ENCODE measurements at regions not wholly inside any gene's neighbourhood (a gene's known extent, or its start where the extent isn't known, plus 50 kb on each side); places are given as distances from the start of the nearest gene placed in this dataset.

DNA sequence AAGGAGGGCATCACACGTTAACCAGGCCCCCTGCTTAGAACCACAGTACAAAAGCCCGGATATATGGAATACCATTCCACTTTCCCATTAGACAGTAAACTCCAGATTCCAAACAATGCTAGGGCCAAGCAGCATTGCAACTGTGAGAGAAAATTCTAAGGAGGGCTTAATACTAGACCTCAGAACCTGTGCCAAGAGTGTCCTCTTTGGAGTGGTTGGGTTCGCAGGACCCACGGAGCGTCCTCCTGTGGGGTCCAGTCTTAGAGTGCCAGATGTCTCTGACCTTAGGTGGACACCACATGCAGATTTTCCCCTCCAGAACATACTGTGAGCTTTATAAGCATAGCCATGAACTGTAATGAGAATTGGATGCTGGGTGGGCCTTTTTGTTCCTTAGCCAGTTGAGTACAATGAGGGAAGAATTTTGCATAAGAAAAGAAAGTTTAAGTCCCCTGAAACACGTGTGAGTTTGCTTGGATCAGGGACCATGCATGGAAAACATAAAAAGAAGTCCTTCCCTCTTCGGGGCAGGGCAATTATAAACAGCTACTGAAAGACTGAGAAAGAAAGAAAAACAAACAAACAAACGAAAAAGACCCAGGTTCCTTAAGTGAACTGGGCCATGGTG, 325.7 kb downstream of the NEK10 start:
- Histone ChIP-seq H4K20me1 (ENCODE audit: insufficient read depth, low read length) (no peaks in the 10 kb centered on the region), H3K4me3 (replicated peaks in 1 of 3; ENCODE audit: insufficient read depth in 1 of 3, low read depth in 2 of 3, low read length in 3 of 3) (no peak overlapping the region), H3K4me2 (ENCODE audit: low read depth, low read length) (0 out of 2 replicates have a peak overlapping the region, but pooled peaks have one; percentile 3), H3K9me3 (ENCODE audit: low read length) (no peaks in the 10 kb centered on the region), H3K9ac (ENCODE audit: insufficient read depth, low read depth, low read length) (no peak overlapping the region), H3K79me2 (ENCODE audit: insufficient read depth, low read length) (no peaks in the 10 kb centered on the region), H3K36me3 (replicated peaks in 1 of 2; ENCODE audit: control insufficient read depth in 1 of 2, insufficient read depth in 2 of 2, low read length in 2 of 2) (no peaks in the 10 kb centered on the region), H3K27ac (ENCODE audit: extremely low read length, insufficient read depth, low read length) (no peak overlapping the region), H2AFZ (ENCODE audit: low read length) (no peak overlapping the region), H3K4me1 (ENCODE audit: insufficient read depth, low read length) (no peaks in the 10 kb centered on the region), H3K27me3 (ENCODE audit: control insufficient read depth in 1 of 2, insufficient read depth in 2 of 2, low read length in 2 of 2) (no peaks in the 10 kb centered on the region)
- DNase-seq (ENCODE audit: low spot score) (no peak), FAIRE-seq (no peak), ATAC-seq (no peak)
- in situ Hi-C loops (cut with HindIII; ENCODE audit: extremely low pct_ligation_motif_present, low pct_unique_long_range_greater_than_20kb) (no loop called here), intact Hi-C loops (cut with micrococcal nuclease; ENCODE audit: unreplicated experiment) (no loop called here)
- TF ChIP-seq, protein P1, sequence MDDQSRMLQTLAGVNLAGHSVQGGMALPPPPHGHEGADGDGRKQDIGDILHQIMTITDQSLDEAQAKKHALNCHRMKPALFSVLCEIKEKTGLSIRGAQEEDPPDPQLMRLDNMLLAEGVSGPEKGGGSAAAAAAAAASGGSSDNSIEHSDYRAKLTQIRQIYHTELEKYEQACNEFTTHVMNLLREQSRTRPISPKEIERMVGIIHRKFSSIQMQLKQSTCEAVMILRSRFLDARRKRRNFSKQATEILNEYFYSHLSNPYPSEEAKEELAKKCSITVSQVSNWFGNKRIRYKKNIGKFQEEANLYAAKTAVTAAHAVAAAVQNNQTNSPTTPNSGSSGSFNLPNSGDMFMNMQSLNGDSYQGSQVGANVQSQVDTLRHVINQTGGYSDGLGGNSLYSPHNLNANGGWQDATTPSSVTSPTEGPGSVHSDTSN (CRISPR knock-in tag; IDR thresholded peaks at IDR 0.05; ENCODE audit: borderline replicate concordance) = no peak
- TF ChIP-seq SMYD3 (CRISPR knock-in tag; IDR thresholded peaks at IDR 0.05) (no peak), FOXA1 (IDR thresholded peaks at IDR 0.05) (no peak), FOXA1 (CRISPR knock-in tag; IDR thresholded peaks at IDR 0.05) (no peak), ZNF674 (CRISPR knock-in tag; IDR thresholded peaks at IDR 0.05; ENCODE audit: low read depth) (no peak), SKI (IDR thresholded peaks at IDR 0.05; ENCODE audit: partially characterized antibody) (no peak), TARDBP (CRISPR knock-in tag; IDR thresholded peaks at IDR 0.05) (no peak)
- TF ChIP-seq, protein P2, sequence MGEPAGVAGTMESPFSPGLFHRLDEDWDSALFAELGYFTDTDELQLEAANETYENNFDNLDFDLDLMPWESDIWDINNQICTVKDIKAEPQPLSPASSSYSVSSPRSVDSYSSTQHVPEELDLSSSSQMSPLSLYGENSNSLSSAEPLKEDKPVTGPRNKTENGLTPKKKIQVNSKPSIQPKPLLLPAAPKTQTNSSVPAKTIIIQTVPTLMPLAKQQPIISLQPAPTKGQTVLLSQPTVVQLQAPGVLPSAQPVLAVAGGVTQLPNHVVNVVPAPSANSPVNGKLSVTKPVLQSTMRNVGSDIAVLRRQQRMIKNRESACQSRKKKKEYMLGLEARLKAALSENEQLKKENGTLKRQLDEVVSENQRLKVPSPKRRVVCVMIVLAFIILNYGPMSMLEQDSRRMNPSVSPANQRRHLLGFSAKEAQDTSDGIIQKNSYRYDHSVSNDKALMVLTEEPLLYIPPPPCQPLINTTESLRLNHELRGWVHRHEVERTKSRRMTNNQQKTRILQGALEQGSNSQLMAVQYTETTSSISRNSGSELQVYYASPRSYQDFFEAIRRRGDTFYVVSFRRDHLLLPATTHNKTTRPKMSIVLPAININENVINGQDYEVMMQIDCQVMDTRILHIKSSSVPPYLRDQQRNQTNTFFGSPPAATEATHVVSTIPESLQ (CRISPR knock-in tag; conservative IDR thresholded peaks at IDR 0.05) = no peak
- CTCF ChIA-PET (ENCODE audit: low intra/inter-chr PET ratio, low total read pairs) = no interaction called here
- POLR2A ChIA-PET = no interaction called here
- BruUV-seq (replicated peaks) = no TSS peak
- 12% methylated on average over 8 of the region's 8 CpGs for WGBS (ENCODE audit: low lambda C conversion rate)

Data from HepG2 (cell line).